Pons (tissue), 1 donor: ENCODE measurements at regions not wholly inside any gene's neighbourhood (a gene's known extent, or its start where the extent isn't known, plus 50 kb on each side); places are given as distances from the start of the nearest gene placed in this dataset.
A peak's percentile ranks its signal among the peaks of the same experiment; 100 is the strongest.

Source experiments
- DNase-seq: peaks from one replicate; pipeline ENCODE4 v3.0.0-alpha.2; 2016; ENCODE audit warnings: low spot score

DNA sequence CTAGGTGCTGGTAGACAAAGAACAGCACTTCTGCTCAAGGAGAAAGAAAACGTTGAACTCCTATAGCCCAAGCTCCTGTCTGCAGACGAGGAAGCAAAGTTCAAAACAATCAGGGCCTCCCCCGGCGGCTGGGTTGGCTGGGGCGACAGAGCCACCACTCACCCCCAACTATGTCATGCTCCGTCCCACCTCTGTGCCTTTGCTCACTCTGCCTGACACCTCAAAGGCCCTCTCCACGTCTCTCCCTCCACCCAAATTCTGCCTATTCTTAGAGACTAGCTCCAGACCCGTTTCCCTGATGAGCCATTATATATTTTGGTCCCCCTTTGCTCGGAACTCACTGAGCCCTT lies 304.3 kb downstream of the TLE3 start:
- DNase-seq, result no peak

DNA sequence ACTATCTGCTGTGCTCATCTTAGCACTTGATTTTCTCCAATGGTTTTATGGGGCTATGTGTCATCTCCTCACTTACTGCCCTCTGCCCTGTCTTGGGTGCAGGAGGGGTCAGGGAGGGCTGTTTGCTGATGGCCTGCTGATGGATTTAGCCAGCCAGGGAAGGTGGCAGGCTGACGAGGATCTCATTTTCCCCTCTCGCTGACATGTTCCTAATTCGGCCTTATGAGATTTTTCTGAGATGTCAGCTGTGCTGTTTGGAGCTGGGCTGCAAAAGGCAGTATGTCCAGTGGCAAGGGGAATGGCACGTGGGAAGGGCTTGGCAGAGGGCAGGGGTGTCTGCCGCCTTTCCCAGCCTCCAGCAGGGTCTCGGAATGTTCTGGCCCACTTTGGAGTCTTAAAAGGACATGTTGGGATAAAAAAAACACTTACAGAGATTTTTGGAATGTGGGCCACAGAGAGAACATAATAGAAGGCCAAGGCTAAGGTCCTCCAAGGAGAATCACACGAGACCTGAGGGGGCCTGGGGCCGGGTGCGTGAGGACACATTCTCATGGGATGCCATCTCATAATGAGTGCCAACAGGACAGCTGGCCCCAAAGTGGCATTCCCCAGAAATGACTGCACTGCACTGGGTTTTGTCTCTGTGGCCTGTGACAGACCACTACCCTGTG lies 303.8 kb downstream of the TLE3 start:
- DNase-seq, result no peak

DNA sequence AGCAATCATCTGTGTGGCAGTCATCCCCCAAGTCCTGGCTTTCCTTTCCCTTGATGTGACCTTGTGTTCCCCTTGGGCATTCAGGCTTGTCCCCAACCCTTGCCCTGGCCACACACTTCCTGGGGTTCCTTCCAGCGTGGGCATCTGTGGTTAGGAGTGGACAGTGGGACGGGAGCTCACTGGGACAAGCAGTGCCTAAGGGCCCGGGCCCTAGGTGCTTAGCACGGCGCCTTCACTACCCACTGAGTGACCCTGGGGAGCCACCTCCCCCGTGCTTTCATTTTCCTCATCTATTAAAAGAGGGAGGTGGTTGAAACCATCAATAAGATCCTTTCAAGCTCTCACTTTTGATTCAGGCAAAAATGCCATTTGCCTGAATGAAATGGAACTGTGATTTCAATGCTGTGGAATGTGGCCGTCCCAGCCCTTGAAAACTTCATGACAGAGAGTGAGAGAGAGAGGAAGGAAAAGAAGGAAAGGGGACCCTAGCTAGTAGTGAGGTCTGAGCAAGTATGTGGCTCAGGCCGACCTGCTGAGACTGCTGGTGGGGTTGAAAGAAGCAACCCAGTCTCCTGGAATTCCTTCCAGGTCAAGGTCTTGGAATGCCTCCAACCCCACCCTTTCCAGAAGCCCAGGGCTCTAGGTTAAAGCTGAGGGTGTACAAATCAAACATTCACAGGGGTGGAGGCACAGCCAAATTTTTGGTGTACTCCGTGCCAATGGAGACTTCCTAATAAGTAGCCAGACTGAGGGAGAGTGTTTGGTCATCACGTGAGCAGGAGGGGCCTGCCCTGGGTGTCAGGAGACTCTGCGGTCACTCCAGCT lies 302.9 kb downstream of the TLE3 start:
- DNase-seq, result no peak

DNA sequence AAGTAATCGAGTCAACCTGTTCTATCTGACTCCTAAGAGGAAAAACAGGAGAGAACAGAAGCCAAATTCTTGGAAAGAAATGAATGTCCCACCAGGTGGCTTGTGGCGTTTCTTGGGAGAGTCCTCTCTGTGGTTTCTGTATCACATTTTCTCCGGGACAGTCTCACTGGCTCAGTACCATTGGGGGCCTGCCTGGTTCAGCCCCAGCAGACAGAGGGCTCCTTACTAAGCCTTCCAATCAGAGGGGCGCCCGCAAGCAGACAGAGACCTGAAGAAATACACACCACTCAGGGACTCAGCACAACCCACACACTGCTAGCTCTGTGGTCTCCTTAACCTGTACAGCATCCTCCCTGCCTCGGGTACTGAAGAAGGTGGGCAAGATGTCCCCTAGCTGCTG lies 302.1 kb downstream of the TLE3 start:
- no peak for DNase-seq

DNA sequence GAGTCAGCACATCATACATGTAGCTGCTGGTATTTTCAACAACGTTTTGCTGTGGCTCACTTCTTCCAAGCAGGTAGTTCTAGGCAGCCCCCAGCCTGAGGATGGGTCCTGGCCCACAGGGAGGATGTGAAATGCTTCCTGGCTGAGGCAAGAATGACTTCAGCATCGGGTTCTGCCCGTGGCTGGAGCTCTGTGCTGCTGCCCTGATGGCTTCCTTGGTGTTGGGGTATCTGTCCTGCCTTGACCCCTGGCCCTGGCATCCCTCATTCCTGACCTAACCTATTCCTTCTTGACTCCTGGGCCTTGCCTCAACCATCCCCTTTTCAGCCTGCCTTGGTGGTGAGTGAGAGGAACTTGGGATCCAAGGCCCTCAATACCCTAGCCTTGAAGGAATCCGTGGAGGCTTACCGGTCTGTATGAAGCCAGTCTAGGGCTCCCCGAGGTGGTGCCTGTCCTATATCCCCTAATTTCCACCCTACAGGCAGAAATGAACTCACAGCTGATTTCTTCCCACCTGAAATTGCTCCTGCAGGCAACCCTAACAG lies 300.6 kb downstream of the TLE3 start:
- no peak for DNase-seq

DNA sequence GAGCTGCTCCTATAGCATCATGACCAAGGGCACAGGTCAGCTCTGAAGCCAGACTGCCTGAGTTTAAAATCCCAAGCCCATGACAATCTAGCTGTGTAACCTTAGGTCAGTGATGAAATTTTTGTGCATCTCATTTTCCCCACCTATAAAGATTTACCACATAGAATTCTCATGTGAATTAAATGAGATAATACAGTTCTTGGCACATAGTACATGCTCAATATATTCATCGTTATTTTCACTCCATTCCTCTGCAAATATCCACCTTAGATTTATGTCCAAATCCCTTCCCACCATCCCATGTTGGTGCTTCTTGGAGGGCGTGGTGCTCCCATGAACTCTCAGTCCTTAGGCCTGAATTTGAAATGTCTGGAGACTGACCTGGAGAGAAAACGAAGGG lies 300.1 kb downstream of the TLE3 start:
- no peak for DNase-seq

DNA sequence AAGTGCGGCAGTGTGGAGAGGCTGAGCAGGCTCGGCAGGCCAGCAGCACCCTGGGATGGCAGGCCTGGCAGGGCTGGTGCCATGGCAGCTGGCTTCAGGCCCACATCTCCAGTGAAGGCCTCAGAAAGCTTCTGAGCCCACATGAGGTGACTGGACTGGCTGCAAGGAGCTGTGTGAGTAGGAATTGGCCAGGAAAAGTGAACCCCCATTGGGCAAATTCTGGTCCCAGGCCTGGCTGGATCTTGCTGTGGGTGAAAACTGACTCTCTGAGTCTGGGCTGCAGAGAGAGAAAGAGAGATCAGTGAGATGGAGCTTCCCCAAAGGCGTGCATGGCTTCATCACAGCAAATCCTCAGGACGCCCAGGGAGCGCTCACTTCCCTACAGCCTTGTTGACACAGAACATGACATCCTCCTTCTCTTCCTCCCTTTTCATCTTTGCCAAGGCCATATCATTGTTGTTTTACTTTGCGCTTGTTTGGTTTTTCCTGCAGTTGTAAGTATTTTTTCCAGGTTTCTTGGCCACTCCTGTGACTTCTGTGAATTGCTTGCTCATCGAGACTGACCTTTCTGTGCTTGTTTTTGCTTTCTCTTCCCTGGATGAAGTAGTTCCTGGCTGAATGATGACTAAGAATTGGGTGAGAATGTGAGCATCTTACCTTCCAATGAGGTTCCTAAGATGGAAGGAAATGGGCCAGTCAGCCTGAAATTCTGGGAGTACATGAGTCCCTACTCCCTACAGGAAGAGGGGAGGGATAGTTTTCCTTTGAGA lies 299.1 kb downstream of the TLE3 start:
- peak; percentile 2 for DNase-seq

DNA sequence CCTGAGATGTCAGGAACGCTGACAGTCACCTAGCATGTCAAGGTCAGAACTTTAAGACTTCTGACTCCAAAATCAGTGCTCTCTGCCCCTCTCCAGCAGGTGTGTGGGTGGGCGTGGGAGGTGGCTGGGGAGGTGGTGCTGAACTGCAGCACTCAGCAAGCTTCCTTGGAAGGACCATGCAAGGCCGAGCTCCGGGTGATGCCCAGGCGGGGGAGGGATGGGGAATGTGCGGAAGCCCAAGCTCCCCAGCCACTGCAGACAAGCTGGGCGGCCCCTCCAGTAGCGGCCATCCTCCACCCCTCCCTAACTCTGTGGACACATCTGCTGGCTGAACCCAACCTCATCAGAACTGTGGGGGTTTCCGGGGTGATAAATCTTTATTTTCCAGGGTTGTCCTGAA lies 296.6 kb downstream of the TLE3 start:
- no peak for DNase-seq

DNA sequence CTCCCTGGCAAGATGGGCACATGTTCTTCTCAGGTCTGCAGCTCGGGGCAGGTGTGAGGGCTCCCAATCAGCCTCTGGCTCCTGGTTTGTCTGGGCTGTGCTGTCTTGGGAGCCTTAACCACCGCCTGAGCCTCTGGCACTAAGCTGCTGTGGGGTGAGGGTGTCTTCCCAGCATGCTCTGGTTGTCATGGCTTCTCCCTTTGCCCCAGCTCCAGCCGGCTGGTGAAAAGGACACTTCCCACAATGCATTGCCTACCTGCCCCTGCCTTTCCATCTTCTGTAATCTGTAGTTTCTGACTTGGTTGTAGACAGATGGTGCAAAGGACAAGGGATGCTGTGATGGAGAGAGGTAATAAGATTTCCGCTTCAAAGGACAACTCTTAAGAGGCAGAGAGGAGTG lies 295.3 kb downstream of the TLE3 start:
- no peak for DNase-seq

DNA sequence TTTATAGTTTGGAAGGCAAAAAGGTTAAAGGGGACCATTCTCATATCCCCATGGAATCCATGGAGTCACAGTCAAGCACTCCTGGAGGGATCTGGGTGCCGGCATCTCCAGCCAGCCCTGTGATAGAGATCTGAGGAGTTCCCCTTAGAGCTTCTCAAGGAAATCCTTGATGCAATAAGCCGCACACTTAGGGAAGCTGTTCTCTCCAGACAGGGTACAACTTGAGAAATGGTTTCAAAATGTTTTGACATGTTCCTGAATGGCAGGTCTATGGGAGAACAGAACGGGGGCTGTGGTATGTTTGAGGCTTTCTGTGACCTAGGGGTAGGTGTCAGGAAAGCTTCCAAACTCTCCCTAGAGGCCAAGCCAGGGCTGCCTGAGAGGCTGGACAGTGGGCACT lies 292.9 kb downstream of the TLE3 start:
- DNase-seq, result no peak

DNA sequence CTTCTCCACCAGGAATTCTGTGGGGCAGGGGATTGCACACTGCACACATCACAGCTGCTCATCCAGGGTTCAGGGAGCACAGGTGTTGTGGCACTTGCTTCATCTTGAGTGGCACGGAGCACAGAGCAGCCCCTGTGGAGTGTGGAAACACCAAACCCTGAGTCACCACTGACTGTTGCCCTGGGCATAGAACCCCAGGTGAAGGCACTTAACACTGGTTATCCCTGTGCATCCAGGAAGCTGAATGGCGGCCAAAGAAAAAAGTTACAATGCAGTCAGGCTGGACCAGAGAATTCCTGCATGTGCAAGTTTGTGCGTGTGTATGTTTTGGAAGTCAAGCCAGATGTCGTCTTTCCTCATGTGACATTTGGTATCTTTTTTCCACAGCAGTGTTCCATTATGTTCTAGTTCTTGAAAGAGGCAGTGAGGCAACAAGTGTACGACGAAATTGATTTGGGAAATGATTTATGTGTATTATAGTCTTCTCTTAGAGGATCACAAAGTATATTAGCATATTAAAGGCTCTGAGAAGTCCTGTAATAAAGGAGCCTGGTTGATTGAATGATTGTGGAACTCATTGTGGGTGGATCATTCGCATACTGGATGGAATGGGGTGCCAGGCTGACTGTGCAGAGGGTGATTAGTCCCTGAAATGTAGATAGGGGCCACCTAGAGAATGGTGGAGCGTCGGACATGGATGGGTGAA lies 292.3 kb downstream of the TLE3 start:
- no peak for DNase-seq

DNA sequence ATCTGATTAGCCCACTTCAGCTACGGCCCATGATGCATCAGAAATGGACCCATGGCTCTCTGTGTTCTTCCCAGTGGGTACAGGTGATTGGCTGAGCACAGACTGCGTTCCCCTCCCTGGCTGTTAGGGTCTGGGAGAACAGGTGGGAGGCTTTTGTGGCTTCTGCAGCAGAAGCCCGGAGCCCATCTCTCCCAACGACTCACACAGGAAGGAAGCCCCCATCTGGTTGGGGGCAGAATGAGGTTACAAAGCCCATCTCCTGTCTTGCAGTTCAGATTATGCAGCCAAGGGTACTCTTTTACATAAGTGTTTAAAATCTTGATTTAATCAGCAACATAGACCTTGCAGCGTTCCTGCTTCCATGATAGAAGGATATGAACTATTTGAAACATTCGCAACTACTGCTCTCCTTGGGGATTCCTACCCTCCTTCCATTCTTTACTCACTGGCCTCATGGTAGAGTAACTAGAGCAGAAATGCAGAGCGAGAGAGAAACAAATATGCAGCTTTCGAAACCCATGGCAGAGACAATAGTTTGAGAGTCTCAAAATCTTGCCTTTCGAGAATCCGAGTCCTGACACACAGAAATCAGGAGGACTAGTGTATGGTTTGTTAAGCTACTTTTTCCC lies 291.3 kb downstream of the TLE3 start:
- DNase-seq, result no peak

DNA sequence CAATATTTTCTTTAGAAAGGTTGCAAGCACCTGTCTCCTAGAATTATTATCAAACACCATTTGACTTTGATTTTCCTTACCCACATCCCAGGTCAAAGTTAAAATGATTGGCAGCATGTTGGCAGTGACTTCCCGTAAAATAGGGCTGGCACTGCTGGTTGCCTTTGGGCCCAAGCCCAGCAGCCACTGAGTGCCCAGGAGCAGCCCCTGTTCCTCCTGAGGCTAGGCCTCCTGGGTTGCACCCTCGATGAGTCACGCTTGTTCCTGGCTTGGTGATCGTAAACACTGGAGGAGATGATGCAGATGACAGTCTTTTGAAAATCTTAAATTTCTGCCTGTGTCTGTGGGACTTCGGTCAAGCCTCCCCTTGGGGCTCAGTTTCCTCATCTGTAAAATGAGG lies 290.0 kb downstream of the TLE3 start:
- peak; percentile 5 for DNase-seq

DNA sequence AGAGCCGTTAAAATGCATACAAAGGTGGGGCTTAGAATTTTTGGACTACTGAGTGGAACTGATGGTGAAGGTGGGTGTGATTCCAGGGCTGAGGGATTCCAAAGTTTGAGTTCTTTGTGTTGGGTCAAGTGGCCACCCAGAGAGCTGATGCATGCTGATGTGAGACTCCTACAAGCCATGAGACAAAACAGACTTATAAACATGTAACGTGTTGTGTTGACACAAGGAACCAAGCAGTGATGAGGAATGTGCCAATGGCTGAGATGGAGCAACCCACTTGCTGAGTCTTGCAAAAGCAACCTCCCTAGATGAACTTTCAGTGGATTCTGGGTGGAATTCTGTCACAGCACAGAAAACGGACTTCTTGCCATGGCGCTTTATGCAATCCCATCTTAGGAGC lies 289.0 kb downstream of the TLE3 start:
- DNase-seq, result no peak

DNA sequence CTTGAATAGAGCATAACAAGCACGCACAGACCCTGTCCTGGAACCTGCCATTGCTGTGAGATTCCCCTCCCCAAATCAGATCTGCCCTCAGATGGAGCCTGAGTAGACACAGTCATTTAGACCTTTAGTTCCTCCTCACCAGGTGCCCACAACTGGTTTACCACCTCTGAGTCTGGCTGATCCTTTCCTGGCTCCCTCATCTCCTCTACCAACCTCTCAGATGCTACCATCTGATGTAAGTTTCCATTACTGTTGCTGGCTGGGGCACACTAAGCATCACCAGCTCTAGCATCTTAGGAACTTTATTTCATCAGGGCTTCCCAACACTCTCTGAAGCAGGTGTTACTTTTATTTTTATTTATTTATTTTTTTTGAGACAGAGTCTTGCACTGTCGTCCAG lies 288.3 kb downstream of the TLE3 start:
- DNase-seq, result no peak

DNA sequence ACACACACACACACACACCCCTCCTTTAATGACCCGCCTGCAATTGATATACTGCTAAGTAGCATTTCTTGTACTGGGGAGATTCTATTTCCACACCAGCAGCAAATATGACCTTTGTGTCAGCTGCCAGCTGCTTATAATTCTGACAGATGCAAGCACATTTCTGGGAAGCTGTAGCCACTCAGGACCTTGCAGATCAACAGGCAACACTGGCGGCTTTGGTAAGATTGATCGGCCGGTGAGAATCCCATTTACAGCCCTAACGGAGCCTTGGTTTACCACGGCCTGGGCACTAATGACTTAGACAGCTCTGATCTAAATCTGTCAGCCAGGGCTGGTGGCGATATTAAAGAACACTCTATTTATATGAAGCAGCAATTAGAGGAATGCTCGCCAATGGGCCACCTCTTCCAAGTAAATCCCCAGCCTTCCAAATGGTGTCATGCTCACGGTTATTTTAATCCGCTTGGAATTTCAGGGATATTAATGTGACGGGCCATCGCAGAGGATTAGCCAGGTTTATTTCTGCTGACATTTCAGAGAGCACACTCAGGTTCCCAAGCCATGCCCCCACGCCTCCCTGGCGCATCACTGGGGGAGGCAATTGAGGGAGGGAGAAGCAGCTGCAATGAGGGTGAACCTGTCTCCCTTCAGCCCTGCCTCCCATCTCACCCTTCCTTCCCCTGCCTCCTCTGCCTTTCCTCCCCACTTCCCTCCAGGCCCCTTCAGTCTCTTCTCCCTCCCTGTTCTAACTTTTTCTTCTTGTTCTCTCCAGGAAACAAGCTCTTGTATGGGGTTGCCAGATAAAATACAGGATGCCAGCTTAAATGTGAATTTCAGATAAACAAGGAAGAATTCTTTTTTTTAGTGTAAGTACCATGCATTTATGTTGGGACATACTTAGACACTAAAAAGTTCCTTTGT lies 287.0 kb downstream of the TLE3 start:
- no peak for DNase-seq

DNA sequence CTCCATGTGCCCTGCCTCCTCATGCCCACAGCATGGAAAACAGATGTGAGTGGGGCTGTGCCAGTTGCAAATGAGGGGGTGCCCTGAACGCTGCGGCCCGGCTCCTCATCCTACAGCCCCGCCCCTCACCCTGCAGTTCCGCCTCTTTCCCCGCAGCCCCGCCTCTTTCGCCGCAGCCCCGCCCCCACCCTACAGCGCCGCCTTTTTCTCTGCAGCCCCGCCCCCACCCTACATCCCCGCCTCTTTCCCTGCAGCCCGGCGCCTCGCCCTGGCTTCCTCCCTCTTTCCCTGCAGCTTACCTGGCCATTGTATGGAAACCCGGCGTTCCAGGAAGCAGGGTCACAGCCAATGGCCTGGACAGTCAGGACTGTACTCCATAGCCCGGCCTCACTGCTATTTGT lies 284.9 kb downstream of the TLE3 start:
- DNase-seq, result no peak

DNA sequence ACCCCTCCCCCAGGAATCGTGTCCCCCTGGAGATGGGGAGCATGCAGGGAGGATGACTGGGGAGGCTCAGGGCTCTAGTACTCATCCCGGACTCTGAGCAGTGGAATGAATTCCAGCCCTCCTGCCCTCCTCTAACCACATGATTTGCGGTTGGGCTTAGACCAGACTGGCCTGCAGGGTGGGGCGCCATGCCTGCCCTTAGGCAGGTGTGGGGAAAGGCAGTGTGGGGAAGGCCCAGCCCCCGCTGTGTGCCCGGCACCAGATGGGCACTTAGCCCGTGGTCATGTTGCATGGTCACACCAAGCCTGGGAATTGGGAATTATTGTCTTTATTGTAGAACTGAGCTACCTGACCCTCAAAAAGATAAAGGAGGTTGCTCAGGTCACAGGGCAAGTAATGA lies 283.8 kb downstream of the TLE3 start:
- DNase-seq, result no peak

DNA sequence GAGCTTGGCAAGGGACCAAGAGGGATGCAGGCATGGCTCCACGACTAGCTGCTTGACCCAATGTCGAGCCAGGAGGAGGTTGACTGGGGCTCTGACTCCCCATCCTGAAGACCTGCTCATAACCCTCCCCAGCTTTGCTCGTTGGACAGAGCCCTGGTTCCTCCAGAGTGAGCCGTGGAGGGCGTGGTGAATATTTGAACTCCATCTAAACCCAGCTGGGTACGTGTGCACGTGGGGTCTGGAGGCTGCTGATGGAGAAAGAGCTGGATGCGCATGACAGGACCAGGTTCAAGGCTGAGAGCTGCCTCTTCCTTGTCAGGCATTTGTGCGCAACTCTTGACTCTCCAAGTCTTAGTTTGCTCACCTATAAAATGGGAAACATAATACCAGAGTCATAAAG lies 282.8 kb downstream of the TLE3 start:
- DNase-seq, result no peak

DNA sequence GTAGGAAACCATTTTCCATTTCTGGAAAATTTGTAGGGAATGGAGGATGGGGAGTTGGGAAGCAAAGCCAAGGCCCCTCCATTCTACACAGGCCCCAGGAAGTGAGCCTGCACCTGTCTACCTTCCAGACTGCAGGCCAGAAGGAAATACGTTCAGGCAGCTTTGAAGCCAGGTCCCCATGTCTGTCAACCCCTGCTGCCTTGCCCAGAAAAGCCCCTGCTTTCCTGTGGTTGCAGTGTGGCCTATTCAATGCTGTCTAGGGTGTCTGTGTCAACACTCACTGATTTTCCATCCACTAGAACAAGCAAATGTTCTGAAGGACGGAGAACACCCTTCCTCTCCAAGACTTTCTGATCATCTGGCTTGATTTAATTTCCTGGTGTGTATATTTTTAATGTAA lies 281.9 kb downstream of the TLE3 start:
- DNase-seq, result no peak

DNA sequence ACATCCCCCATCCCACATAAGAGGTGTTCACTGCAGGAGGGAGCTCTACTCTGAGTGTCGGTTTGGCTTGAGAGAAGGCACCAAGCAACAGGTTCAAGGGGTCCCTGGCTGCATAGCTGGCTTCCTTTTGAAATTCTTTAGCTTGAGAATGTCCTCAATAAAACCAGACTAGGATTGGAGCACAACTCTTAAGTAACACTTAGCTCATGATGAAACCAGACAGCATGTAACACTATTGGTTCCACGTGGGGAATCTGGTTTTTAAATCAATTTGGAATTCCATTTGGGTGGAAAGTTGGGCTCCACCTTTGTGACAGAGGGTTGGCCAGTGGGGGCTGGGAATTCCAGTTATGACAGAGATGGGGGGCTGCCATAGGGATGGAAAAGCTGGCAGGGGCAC lies 281.2 kb downstream of the TLE3 start:
- DNase-seq, result no peak
